OCI-LY1 (cell line): ENCODE measurements at regions not wholly inside any gene's neighbourhood (a gene's known extent, or its start where the extent isn't known, plus 50 kb on each side); places are given as distances from the start of the nearest gene placed in this dataset.

Experiments
- EZH2 ChIP-seq: fragments of 200-600 bp; sonication (generic), shearing (Covaris generic); IDR thresholded peaks from 2 replicates; pipeline ENCODE4 v1.8.0; 2017; ENCODE audit warnings: borderline replicate concordance, mixed run types, mild to moderate bottlenecking, antibody characterized with exemption, low read length, moderate library complexity, mixed read lengths
- TF ChIP-seq, protein P1 (sequence below): fragments of 200-600 bp; sonication (generic), shearing (Covaris generic); IDR thresholded peaks from 2 replicates; pipeline ENCODE4 v1.5.1; 2017; ENCODE audit warnings: mild to moderate bottlenecking, antibody characterized with exemption, low read length, moderate library complexity, mixed read lengths

DNA sequence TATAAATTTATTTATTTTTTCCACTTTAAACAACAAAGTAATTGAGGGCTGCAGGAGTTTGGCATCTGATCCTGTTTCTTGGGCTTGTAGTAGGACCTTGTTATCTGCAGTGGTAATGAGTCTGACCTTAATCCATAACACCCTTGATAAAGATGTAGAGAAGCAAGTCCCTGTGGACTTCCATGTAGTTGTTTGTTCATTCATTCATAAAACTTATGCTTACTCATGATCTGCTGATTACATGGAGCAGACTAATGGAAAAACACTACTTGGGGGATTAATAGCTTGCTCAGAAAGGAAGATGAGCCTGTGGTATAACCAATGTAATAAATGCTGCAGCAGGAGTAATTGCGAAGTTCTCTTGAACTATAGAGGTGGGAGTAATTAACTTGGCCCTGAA, 271.5 kb upstream of the TBL1XR1 start:
- TF ChIP-seq, protein P1, sequence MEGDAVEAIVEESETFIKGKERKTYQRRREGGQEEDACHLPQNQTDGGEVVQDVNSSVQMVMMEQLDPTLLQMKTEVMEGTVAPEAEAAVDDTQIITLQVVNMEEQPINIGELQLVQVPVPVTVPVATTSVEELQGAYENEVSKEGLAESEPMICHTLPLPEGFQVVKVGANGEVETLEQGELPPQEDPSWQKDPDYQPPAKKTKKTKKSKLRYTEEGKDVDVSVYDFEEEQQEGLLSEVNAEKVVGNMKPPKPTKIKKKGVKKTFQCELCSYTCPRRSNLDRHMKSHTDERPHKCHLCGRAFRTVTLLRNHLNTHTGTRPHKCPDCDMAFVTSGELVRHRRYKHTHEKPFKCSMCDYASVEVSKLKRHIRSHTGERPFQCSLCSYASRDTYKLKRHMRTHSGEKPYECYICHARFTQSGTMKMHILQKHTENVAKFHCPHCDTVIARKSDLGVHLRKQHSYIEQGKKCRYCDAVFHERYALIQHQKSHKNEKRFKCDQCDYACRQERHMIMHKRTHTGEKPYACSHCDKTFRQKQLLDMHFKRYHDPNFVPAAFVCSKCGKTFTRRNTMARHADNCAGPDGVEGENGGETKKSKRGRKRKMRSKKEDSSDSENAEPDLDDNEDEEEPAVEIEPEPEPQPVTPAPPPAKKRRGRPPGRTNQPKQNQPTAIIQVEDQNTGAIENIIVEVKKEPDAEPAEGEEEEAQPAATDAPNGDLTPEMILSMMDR: no peak
- TF ChIP-seq EZH2: no peak
